ENCODE measurements at regions not wholly inside any gene's neighbourhood (a gene's known extent, or its start where the extent isn't known, plus 50 kb on each side); places are given as distances from the start of the nearest gene placed in this dataset.

DNA sequence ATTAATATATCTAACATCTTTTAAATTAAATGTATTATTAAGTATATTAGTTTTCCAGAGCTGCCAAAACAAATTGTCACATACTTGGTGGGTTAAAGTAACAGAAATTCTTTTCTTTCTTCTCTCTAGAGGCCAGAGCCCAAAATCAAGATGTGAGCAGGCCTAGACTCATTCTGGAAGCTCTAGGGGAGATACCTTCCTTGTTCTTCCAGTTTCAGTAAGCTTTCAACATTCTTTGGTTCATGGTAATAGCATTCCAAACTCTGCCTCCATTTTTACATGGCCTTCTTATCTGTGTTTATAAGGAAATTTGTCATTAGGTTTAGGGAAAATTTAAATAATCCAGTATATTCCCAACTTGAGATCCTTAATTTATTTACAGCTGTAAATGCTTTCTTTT is 1054.6 kb upstream of the GBE1 start:
- TF ChIP-seq, protein P1, sequence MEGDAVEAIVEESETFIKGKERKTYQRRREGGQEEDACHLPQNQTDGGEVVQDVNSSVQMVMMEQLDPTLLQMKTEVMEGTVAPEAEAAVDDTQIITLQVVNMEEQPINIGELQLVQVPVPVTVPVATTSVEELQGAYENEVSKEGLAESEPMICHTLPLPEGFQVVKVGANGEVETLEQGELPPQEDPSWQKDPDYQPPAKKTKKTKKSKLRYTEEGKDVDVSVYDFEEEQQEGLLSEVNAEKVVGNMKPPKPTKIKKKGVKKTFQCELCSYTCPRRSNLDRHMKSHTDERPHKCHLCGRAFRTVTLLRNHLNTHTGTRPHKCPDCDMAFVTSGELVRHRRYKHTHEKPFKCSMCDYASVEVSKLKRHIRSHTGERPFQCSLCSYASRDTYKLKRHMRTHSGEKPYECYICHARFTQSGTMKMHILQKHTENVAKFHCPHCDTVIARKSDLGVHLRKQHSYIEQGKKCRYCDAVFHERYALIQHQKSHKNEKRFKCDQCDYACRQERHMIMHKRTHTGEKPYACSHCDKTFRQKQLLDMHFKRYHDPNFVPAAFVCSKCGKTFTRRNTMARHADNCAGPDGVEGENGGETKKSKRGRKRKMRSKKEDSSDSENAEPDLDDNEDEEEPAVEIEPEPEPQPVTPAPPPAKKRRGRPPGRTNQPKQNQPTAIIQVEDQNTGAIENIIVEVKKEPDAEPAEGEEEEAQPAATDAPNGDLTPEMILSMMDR (conservative IDR thresholded peaks at IDR 0.05; ENCODE audit: low read depth, low read length): no peak
- TF ChIP-seq EZH2 (IDR thresholded peaks at IDR 0.05; ENCODE audit: low read length, unreplicated experiment): no peak
- TF ChIP-seq EZH2phosphoT487 (IDR thresholded peaks at IDR 0.05; ENCODE audit: borderline replicate concordance, low read length): no peak

Measured in PC-3 (cell line).